ENCODE measurements at regions not wholly inside any gene's neighbourhood (a gene's known extent, or its start where the extent isn't known, plus 50 kb on each side); places are given as distances from the start of the nearest gene placed in this dataset.

GRCh38 chr6:26304797-26305640 lies 60.0 kb upstream of the BTN3A2 start:
- no peak for TF ChIP-seq ESRRA (IDR thresholded peaks at IDR 0.05; ENCODE audit: borderline replicate concordance, low read length)
- no peak for TF ChIP-seq CTCF (IDR thresholded peaks at IDR 0.05)
- no peak for TF ChIP-seq EHMT2 (IDR thresholded peaks at IDR 0.05; ENCODE audit: low read depth)
- TF ChIP-seq HOXA7 (CRISPR knock-in tag; IDR thresholded peaks at IDR 0.05): no peak
- TF ChIP-seq SREBF2 (IDR thresholded peaks at IDR 0.05): peak; percentile 41; the same call in 1 of the 2 replicates
- no peak for TF ChIP-seq RARB (CRISPR knock-in tag; IDR thresholded peaks at IDR 0.05)
- TF ChIP-seq MAFK (IDR thresholded peaks at IDR 0.05; ENCODE audit: partially characterized antibody): peak; percentile 89
- no peak for TF ChIP-seq NR3C1 (IDR thresholded peaks at IDR 0.05)
- no peak for TF ChIP-seq MAZ (IDR thresholded peaks at IDR 0.05; ENCODE audit: borderline replicate concordance, low read depth, low read length)
- no peak for TF ChIP-seq NFE2L2 (conservative IDR thresholded peaks at IDR 0.05; ENCODE audit: low read length)
- TF ChIP-seq PBX3 (IDR thresholded peaks at IDR 0.05): no peak
- no peak for TF ChIP-seq BHLHE40 (IDR thresholded peaks at IDR 0.05; ENCODE audit: low read depth, low read length)
- no peak for TF ChIP-seq MYC (IDR thresholded peaks at IDR 0.05; ENCODE audit: borderline replicate concordance, low read length)

Data from A549 (cell line).